CD4-positive, CD25-positive, alpha-beta regulatory T cell (primary cell): ENCODE measurements at regions not wholly inside any gene's neighbourhood (a gene's known extent, or its start where the extent isn't known, plus 50 kb on each side); places are given as distances from the start of the nearest gene placed in this dataset.

Source experiments
- ATAC-seq, 2 donors: fragments of 150-1000 bp; cut with Tn5 transposase; one replicate each; pipeline ENCODE4 v1.10.0; 2021; ENCODE audit warnings: low read depth in 2 of 2, moderate number of reproducible peaks in 2 of 2, moderate library complexity in 1 of 2
- DNase-seq, 3 donors: peaks; one replicate each; pipeline versions ENCODE4 v3.0.0 to v3.0.0-alpha.2; 2012 to 2022; ENCODE audit warnings: mixed read lengths in 1 of 3
- H3K27ac ChIP-seq: one replicate; pipeline ENCODE4 v1.7.0; 2013; ENCODE audit warnings: mild to moderate bottlenecking, low read length; ENCODE audit not compliant: insufficient read depth, poor library complexity, severe bottlenecking
- H3K27me3 ChIP-seq: one replicate; pipeline ENCODE4 v1.7.0; 2013; ENCODE audit warnings: low read length; ENCODE audit not compliant: control insufficient read depth, insufficient read depth
- H3K36me3 ChIP-seq: one replicate; pipeline ENCODE4 v1.7.0; 2013; ENCODE audit warnings: mild to moderate bottlenecking, low read length, moderate library complexity; ENCODE audit not compliant: control insufficient read depth, insufficient read depth
- H3K4me1 ChIP-seq: 2 replicates; pipeline ENCODE4 v1.7.0; 2013; ENCODE audit warnings: mild to moderate bottlenecking, low read length; ENCODE audit not compliant: insufficient read depth, control insufficient read depth, poor library complexity, severe bottlenecking
- H3K4me3 ChIP-seq: one replicate; pipeline ENCODE4 v1.7.0; 2013; ENCODE audit warnings: low read depth, mild to moderate bottlenecking, low read length, moderate library complexity
- H3K9me3 ChIP-seq, 2 experiments: 1 replicate in 1 of 2; 2 replicates in 1 of 2; pipeline ENCODE4 v1.7.0; 2013; ENCODE audit warnings: low read length in 2 of 2, mild to moderate bottlenecking in 1 of 2, moderate library complexity in 1 of 2; ENCODE audit not compliant: control insufficient read depth in 2 of 2
- H3K27ac Mint-ChIP-seq, 3 donors: one replicate each; pipeline ENCODE4 v1.8.0; 2020 to 2022; ENCODE audit warnings: mild to moderate bottlenecking in 3 of 3, mixed read lengths in 3 of 3, moderate library complexity in 2 of 3
- H3K27me3 Mint-ChIP-seq: one replicate; pipeline ENCODE4 v1.8.0; 2022; ENCODE audit warnings: mild to moderate bottlenecking, mixed read lengths
- H3K36me3 Mint-ChIP-seq: one replicate; pipeline ENCODE4 v1.8.0; 2020; ENCODE audit warnings: mixed read lengths
- H3K4me1 Mint-ChIP-seq, 4 donors: one replicate each; pipeline ENCODE4 v1.8.0; 2020 to 2022; ENCODE audit warnings: mixed read lengths in 4 of 4, mild to moderate bottlenecking in 1 of 4
- H3K4me3 Mint-ChIP-seq, 4 donors: one replicate each; pipeline ENCODE4 v1.8.0; 2020 to 2022; ENCODE audit warnings: mild to moderate bottlenecking in 4 of 4, mixed read lengths in 4 of 4, moderate library complexity in 3 of 4
- H3K9me3 Mint-ChIP-seq, 7 donors: one replicate each; pipeline ENCODE4 v1.8.0; 2020 to 2022; ENCODE audit warnings: mixed read lengths in 7 of 7, mild to moderate bottlenecking in 3 of 7, moderate library complexity in 2 of 7

- Histone ChIP-seq H3K9me3 (no peaks in the 10 kb centered on the region), H3K4me3 (no peak overlapping the region), H3K36me3 (no peaks in the 10 kb centered on the region), H3K27me3 (no peaks in the 10 kb centered on the region), H3K4me1 (no peaks in the 10 kb centered on the region), H3K27ac (no peak overlapping the region)
- no peak overlapping the region for H3K4me3 Mint-ChIP-seq
- H3K9me3 Mint-ChIP-seq = peaks cover 0 to 15% (median 6%) of the 10 kb centered on the region in 7 donors
- no peaks in the 10 kb centered on the region for H3K4me1 Mint-ChIP-seq
- H3K36me3 Mint-ChIP-seq = no peaks in the 10 kb centered on the region
- DNase-seq (no peak), ATAC-seq (no peak)
- no peaks in the 10 kb centered on the region for H3K27me3 Mint-ChIP-seq
- no peak overlapping the region for H3K27ac Mint-ChIP-seq
These were observed 100.4 kb upstream of the SEMA6A start for GRCh38 chr5:116674881-116675625.

GRCh38 chr5:116673453-116673852 lies 98.8 kb upstream of the SEMA6A start:
- no peaks in the 10 kb centered on the region for H3K36me3 ChIP-seq
- H3K9me3 ChIP-seq = no peaks in the 10 kb centered on the region
- H3K27ac Mint-ChIP-seq = no peak overlapping the region
- no peaks in the 10 kb centered on the region for H3K27me3 ChIP-seq
- no peak overlapping the region for H3K4me3 Mint-ChIP-seq
- H3K36me3 Mint-ChIP-seq = no peaks in the 10 kb centered on the region
- no peaks in the 10 kb centered on the region for H3K4me1 ChIP-seq
- no peaks in the 10 kb centered on the region for H3K4me1 Mint-ChIP-seq
- no peaks in the 10 kb centered on the region for H3K27me3 Mint-ChIP-seq
- H3K27ac ChIP-seq = no peak overlapping the region
- H3K9me3 Mint-ChIP-seq = peaks cover 0 to 9% (median 4%) of the 10 kb centered on the region in 7 donors
- ATAC-seq (no peak), DNase-seq (no peak)
- no peak overlapping the region for H3K4me3 ChIP-seq

GRCh38 chr5:116672203-116672602 lies 97.6 kb upstream of the SEMA6A start:
- DNase-seq (no peak), ATAC-seq (no peak)
- no peaks in the 10 kb centered on the region for H3K4me1 Mint-ChIP-seq

GRCh38 chr5:116671211-116671736 lies 96.7 kb upstream of the SEMA6A start:
- DNase-seq = no peak
- Mint-ChIP-seq H3K9me3 (peaks cover 0 to 13% (median 2%) of the 10 kb centered on the region in 7 donors), H3K4me3 (no peak overlapping the region), H3K36me3 (no peaks in the 10 kb centered on the region), H3K27ac (no peak overlapping the region), H3K27me3 (no peaks in the 10 kb centered on the region), H3K4me1 (no peaks in the 10 kb centered on the region)
- Histone ChIP-seq H3K9me3 (no peaks in the 10 kb centered on the region), H3K4me1 (no peaks in the 10 kb centered on the region), H3K27me3 (no peaks in the 10 kb centered on the region), H3K4me3 (no peak overlapping the region), H3K36me3 (no peaks in the 10 kb centered on the region), H3K27ac (no peak overlapping the region)
- ATAC-seq = no peak

More at GRCh38 chr5:116672203-116672602, 97.6 kb upstream of the SEMA6A start:
- Mint-ChIP-seq H3K27me3 (no peaks in the 10 kb centered on the region), H3K9me3 (peaks cover 0 to 13% (median 4%) of the 10 kb centered on the region in 7 donors), H3K27ac (no peak overlapping the region), H3K4me3 (no peak overlapping the region), H3K36me3 (no peaks in the 10 kb centered on the region)
- Histone ChIP-seq H3K4me1 (no peaks in the 10 kb centered on the region), H3K4me3 (no peak overlapping the region), H3K27ac (no peak overlapping the region), H3K36me3 (no peaks in the 10 kb centered on the region), H3K9me3 (no peaks in the 10 kb centered on the region), H3K27me3 (no peaks in the 10 kb centered on the region)

GRCh38 chr5:116669261-116670031 lies 94.8 kb upstream of the SEMA6A start:
- Histone ChIP-seq H3K4me3 (no peak overlapping the region), H3K27ac (no peak overlapping the region), H3K36me3 (no peaks in the 10 kb centered on the region), H3K4me1 (no peaks in the 10 kb centered on the region), H3K9me3 (no peaks in the 10 kb centered on the region), H3K27me3 (no peaks in the 10 kb centered on the region)
- Mint-ChIP-seq H3K4me3 (no peak overlapping the region), H3K27me3 (no peaks in the 10 kb centered on the region), H3K9me3 (peaks cover 0 to 13% (median 0%) of the 10 kb centered on the region in 7 donors), H3K27ac (no peak overlapping the region), H3K36me3 (no peaks in the 10 kb centered on the region), H3K4me1 (no peaks in the 10 kb centered on the region)
- no peak for ATAC-seq
- no peak for DNase-seq

DNA sequence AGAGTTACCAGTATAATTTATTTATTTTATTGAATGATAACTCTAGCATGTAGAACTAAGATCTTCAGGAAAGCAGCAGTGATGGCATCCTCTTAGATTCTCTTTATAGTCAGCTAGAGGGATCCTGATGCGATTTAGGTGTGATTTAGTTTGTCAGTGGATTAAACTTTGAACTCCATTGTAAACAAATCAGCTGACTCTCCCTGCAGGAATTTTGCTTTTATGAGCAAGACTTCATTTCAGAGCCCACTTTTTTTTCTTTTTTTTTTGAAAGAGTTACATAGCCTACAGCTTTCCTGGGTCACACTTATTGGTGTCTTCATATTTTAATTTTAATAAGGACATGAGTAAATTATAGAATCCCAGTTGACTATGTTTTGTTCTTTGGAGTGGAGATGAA lies 93.8 kb upstream of the SEMA6A start:
- Histone ChIP-seq H3K4me3 (no peak overlapping the region), H3K27ac (no peak overlapping the region), H3K36me3 (no peaks in the 10 kb centered on the region), H3K4me1 (no peaks in the 10 kb centered on the region), H3K9me3 (no peaks in the 10 kb centered on the region), H3K27me3 (no peaks in the 10 kb centered on the region)
- Mint-ChIP-seq H3K27ac (no peak overlapping the region), H3K36me3 (no peaks in the 10 kb centered on the region), H3K4me1 (no peaks in the 10 kb centered on the region), H3K4me3 (no peak overlapping the region), H3K9me3 (peaks cover 0 to 13% (median 0%) of the 10 kb centered on the region in 7 donors), H3K27me3 (no peaks in the 10 kb centered on the region)
- no peak for ATAC-seq
- no peak for DNase-seq

GRCh38 chr5:116666901-116667300 lies 92.3 kb upstream of the SEMA6A start:
- Mint-ChIP-seq H3K4me1 (no peaks in the 10 kb centered on the region), H3K36me3 (no peaks in the 10 kb centered on the region), H3K27me3 (no peaks in the 10 kb centered on the region), H3K9me3 (peaks cover 0 to 7% (median 2%) of the 10 kb centered on the region in 7 donors), H3K4me3 (no peak overlapping the region), H3K27ac (no peak overlapping the region)
- Histone ChIP-seq H3K36me3 (no peaks in the 10 kb centered on the region), H3K4me1 (no peaks in the 10 kb centered on the region), H3K27me3 (no peaks in the 10 kb centered on the region), H3K4me3 (no peak overlapping the region), H3K27ac (no peak overlapping the region), H3K9me3 (no peaks in the 10 kb centered on the region)
- no peak for DNase-seq
- ATAC-seq = no peak
